AG10803 (cell line): ENCODE measurements at regions not wholly inside any gene's neighbourhood (a gene's known extent, or its start where the extent isn't known, plus 50 kb on each side); places are given as distances from the start of the nearest gene placed in this dataset.
A peak's percentile ranks its signal among the peaks of the same experiment; 100 is the strongest.

Experiments
- DNase-seq: peaks from one replicate; pipeline ENCODE4 v3.0.0; 2010; ENCODE audit warnings: low read depth
- H3K4me3 ChIP-seq: 2 replicates; pipeline ENCODE4 v1.5.1; 2011; ENCODE audit warnings: mild to moderate bottlenecking, low read length, control low read depth
- CTCF ChIP-seq: conservative IDR thresholded peaks from 2 replicates; pipeline ENCODE4 v1.5.1; 2011; ENCODE audit warnings: mild to moderate bottlenecking, low read length, control low read depth, inconsistent platforms

- DNase-seq: no peak
- no peak for TF ChIP-seq CTCF
- H3K4me3 ChIP-seq: no peak overlapping the region
These were observed 1190.3 kb downstream of the GALC start for GRCh38 chr14:86802726-86803125.

GRCh38 chr14:86799244-86799647, 1193.7 kb downstream of the GALC start:
- peak; percentile 94 for DNase-seq
- no peak overlapping the region for H3K4me3 ChIP-seq
- peak; percentile 24; the same call in 1 of the 2 replicates for TF ChIP-seq CTCF

DNA sequence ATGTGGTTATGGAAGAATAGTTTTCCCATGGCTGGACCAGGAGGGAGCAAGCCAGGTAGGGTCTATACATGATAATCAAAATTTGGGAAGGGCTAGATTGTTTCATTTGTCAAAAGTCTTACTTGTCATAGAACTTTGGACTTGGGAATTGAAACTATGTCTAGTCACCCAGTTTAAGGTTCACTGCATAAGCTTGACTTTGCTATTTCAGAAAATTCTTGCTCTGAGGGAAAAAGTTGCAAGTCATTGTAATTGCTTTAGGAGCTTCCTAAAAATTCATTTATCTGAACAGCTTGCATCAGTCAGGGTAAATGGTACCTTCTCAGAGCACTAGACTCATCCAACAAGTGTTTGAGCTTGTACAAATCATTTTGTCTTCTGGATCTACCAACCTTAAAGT, 1194.7 kb downstream of the GALC start:
- no peak overlapping the region for H3K4me3 ChIP-seq
- no peak for TF ChIP-seq CTCF
- peak; percentile 11 for DNase-seq

GRCh38 chr14:86797075-86797351, 1196.0 kb downstream of the GALC start:
- TF ChIP-seq CTCF: no peak
- no peak for DNase-seq
- H3K4me3 ChIP-seq: no peak overlapping the region

DNA sequence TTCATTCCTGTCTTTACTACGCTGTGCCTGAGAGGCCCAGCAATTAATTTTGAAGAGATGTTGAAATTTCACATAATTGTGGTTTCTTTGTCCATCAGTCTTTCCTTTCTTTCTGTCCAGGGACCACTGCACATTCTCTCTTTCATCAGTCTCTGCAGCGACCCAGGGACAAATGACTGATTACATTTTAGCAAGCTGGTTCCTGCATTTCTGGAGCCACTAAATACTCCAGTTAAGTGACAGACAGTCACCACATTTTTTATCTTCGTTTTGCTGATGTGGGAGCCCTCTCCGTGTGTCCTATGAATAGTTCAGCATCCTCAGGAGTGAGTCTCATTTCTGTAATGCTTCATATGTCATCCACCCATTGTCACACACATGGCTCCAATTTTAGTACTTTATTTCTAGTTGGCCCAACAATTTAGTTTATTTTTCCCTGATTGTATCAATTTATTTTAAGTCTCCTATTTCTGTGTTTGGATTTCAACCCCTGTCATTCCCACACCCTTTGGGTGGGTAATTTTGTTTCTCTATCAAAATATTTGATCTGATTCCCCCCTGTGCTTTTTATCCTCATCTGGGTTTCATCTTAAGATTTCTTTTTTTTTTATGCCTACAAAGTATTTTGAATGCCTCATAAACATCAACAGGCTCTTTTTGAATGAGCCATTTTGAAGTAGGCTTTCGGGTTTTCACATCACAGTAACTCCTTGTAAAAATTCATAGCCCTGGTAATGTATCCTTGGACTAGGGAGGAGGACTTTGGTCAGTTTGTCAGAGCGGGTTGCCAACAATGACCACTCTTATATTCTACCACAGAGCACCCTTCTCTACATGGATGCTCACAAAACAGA, 1196.5 kb downstream of the GALC start:
- peak; percentile 90 for DNase-seq
- H3K4me3 ChIP-seq: no peak overlapping the region
- TF ChIP-seq CTCF: no peak

DNA sequence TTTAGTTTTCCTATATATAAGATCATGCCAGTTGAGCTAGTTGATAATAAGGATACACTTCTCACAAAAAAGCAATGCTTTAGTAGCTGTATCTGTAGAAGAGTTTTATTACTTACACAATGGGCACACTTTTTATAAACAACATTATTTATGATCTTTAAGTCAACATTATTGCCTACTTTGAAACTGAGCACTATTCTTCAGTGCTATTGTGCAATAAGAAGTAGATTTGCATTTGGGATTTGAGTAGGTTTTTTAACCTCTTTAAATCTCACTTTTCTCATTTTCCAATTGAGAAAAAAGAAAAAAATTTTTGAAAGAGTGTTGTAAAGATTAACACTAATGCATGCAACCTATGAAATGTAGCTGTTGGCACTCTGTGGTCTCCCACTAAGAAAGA, 1198.3 kb downstream of the GALC start:
- TF ChIP-seq CTCF: no peak
- no peak overlapping the region for H3K4me3 ChIP-seq
- DNase-seq: no peak
